ENCODE measurements at regions not wholly inside any gene's neighbourhood (a gene's known extent, or its start where the extent isn't known, plus 50 kb on each side); places are given as distances from the start of the nearest gene placed in this dataset.

GRCh38 chr10:78613132-78613531 is 455.6 kb upstream of the ZMIZ1 start:
- TF ChIP-seq SUZ12 (IDR thresholded peaks at IDR 0.05; ENCODE audit: extremely low read depth, insufficient read depth, insufficient read length) (no peak), YY1 (IDR thresholded peaks at IDR 0.05; ENCODE audit: insufficient read depth, insufficient read length) (no peak)
